ENCODE measurements at regions not wholly inside any gene's neighbourhood (a gene's known extent, or its start where the extent isn't known, plus 50 kb on each side); places are given as distances from the start of the nearest gene placed in this dataset.
"Not testable (repeated sequence)": the region's sequence is repeated elsewhere in the genome, so short reads cannot be mapped to it uniquely, and the experiment has no call there.

DNA sequence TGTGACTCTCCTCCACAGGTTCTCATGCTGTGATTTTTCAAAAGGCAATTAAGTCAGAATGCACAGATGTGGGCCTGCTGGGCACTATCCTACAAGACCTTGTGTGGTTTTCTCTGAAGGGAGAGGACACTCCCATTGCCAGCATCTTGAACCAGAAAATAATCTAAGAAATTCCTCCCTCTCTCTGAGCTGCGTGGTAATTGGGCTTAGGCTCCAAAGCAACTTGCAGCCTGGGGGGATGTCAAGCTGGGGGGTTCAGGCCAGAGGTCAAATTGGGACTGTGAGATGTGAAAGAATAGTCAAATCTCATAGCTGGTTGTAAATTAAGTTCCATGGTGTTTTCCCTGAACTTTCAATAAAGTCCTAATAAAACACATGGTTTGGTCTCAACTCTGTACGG is 350.6 kb upstream of the SLC7A11 start:
- Histone ChIP-seq H3K4me3 (no peak overlapping the region), H3K4me1 (ENCODE audit: insufficient read depth) (no peaks in the 10 kb centered on the region), H3K9me3 (no peaks in the 10 kb centered on the region), H3K27me3 (no peaks in the 10 kb centered on the region), H3K36me3 (no peaks in the 10 kb centered on the region), H3K27ac (no peak overlapping the region)
- intact Hi-C loops (cut with DNase I), result no loop called here
- TF ChIP-seq POLR2A (IDR thresholded peaks at IDR 0.05), result no peak
- TF ChIP-seq, protein P1, sequence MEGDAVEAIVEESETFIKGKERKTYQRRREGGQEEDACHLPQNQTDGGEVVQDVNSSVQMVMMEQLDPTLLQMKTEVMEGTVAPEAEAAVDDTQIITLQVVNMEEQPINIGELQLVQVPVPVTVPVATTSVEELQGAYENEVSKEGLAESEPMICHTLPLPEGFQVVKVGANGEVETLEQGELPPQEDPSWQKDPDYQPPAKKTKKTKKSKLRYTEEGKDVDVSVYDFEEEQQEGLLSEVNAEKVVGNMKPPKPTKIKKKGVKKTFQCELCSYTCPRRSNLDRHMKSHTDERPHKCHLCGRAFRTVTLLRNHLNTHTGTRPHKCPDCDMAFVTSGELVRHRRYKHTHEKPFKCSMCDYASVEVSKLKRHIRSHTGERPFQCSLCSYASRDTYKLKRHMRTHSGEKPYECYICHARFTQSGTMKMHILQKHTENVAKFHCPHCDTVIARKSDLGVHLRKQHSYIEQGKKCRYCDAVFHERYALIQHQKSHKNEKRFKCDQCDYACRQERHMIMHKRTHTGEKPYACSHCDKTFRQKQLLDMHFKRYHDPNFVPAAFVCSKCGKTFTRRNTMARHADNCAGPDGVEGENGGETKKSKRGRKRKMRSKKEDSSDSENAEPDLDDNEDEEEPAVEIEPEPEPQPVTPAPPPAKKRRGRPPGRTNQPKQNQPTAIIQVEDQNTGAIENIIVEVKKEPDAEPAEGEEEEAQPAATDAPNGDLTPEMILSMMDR (IDR thresholded peaks at IDR 0.05), result no peak
- no peak for TF ChIP-seq EP300 (IDR thresholded peaks at IDR 0.05)
- WGBS, 3 donors, result 67 to 71% (median 67%) methylated on average over 2 of the region's 2 CpGs
- DNase-seq, result no peak

DNA sequence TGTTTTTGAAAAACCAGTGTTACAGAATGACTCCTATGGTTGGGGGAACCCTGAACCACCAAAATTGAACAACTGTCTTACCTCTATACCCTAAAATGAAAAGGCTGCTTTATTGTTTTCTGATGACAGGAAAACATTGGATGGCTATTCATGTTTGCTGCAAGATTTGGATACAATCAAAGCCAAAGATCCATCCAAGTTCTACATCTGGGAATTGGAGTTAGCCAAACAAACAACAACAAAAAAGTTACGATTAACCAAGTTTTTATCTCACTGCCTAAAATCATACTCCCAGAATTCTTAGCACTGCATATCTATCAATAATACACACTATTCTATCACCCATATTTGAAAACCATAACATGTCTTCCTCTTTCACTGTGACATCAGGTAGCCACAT is 349.7 kb upstream of the SLC7A11 start:
- intact Hi-C loops (cut with DNase I), result no loop called here
- Histone ChIP-seq H3K4me3 (no peak overlapping the region), H3K36me3 (no peaks in the 10 kb centered on the region), H3K4me1 (ENCODE audit: insufficient read depth) (no peaks in the 10 kb centered on the region), H3K27me3 (no peaks in the 10 kb centered on the region), H3K9me3 (no peaks in the 10 kb centered on the region), H3K27ac (no peak overlapping the region)
- no peak for TF ChIP-seq POLR2A (IDR thresholded peaks at IDR 0.05)
- TF ChIP-seq, protein P1 (IDR thresholded peaks at IDR 0.05), result no peak
- no peak for TF ChIP-seq EP300 (IDR thresholded peaks at IDR 0.05)
- 6 to 10% (median 9%) methylated on average over 1 of the region's 1 CpG for WGBS, 3 donors
- no peak for DNase-seq

DNA sequence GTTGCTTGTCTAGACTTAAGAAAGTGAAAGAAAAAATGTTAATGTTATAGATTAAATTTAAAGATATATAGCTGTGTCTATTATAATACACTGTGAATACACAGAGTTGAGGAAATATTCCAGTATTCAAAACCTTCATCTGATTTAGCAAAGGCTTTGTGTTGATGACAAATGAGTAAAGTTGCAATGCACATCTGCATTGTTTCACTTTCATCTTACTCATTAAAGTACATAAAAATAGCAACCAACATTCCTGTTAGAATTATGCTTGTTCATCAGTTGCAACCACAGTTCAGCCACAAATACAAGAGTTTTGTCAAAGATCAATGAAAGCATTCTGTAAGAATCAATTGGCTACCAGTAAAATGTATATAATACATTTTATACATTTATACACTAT is 346.4 kb upstream of the SLC7A11 start:
- intact Hi-C loops (cut with DNase I), result no loop called here
- no peak overlapping the region for H3K27ac ChIP-seq
- no peaks in the 10 kb centered on the region for H3K36me3 ChIP-seq
- no peaks in the 10 kb centered on the region for H3K27me3 ChIP-seq
- TF ChIP-seq, protein P1 (IDR thresholded peaks at IDR 0.05), result no peak
- TF ChIP-seq EP300 (IDR thresholded peaks at IDR 0.05), result no peak
- TF ChIP-seq POLR2A (IDR thresholded peaks at IDR 0.05), result no peak
- no peak for DNase-seq
- H3K4me1 ChIP-seq (ENCODE audit: insufficient read depth), result no peaks in the 10 kb centered on the region
- no peak overlapping the region for H3K4me3 ChIP-seq
- H3K9me3 ChIP-seq, result no peaks in the 10 kb centered on the region

DNA sequence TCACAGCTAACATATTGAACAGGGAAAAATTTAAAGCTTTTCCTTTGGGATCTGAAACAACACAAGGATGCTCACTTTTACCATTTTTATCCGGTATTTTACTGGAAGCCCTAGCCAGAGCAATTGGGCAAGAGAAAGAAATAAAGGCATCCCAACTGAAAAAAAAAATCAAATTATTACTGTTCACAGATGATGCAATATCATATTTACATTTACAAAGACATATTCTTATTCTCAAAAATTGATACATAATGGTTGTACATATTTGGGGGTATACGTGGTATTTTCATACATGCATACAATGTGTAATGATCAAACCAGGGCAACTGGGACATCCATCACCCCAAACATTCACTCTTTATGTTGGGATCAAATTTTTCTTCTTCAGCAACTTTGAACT is 337.0 kb upstream of the SLC7A11 start:
- Histone ChIP-seq H3K4me3 (no peak overlapping the region), H3K36me3 (no peaks in the 10 kb centered on the region), H3K27me3 (no peaks in the 10 kb centered on the region), H3K4me1 (ENCODE audit: insufficient read depth) (no peaks in the 10 kb centered on the region), H3K9me3 (no peaks in the 10 kb centered on the region), H3K27ac (no peak overlapping the region)
- WGBS, 3 donors, result 95% methylated on average over 2 of the region's 2 CpGs
- no peak for DNase-seq
- TF ChIP-seq POLR2A (IDR thresholded peaks at IDR 0.05) (no peak), EP300 (IDR thresholded peaks at IDR 0.05) (no peak)
- TF ChIP-seq, protein P1 (IDR thresholded peaks at IDR 0.05), result no peak
- intact Hi-C loops (cut with DNase I), result no loop called here

DNA sequence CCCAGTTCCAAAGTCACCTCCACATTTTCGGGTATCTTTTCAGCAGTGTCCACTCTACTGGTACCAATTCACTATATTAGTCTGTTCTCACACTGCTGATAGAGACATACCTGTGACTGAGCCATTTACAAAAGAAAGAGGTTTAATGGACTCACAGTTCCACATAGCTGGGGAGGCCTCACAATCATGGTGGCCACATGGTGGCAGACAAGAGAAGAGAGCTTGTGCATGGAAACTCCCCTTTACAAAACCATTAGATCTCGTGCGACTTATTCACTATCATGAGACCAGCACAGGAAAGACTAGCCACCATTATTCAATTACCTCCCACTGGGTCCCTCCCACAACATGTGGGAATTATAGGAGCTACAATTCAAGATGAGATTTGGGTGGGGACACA is 335.7 kb upstream of the SLC7A11 start:
- H3K4me1 ChIP-seq (ENCODE audit: insufficient read depth); intact Hi-C loops (cut with DNase I); H3K9me3 ChIP-seq; H3K27me3 ChIP-seq; H3K27ac ChIP-seq; H3K4me3 ChIP-seq; DNase-seq; H3K36me3 ChIP-seq: not testable (repeated sequence)
- WGBS, 3 donors, result 87 to 91% (median 91%) methylated on average over 3 of the region's 3 CpGs
